ENCODE measurements at regions not wholly inside any gene's neighbourhood (a gene's known extent, or its start where the extent isn't known, plus 50 kb on each side); places are given as distances from the start of the nearest gene placed in this dataset.

DNA sequence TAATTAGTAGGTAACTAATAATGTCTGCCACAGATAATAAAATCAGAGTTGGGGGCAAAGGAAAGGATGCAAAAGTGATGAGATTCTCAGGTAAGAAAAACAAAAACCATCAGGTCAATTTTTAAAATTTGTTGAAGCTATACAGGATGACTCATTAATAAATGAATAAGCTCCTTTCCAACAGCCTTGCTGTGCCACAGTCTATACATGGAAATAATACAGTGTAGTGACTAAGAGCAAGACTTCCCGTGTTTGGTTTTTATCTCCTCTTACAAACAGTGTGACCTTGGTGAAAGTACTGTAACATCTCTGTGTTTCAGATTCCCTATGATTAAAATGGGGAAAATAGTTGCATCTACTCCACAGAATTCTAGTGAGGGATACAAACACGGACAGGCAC lies 331.6 kb downstream of the PYDC2 start:
- FAIRE-seq (no peak), DNase-seq (ENCODE audit: insufficient read length, low spot score) (no peak)
- TF ChIP-seq PAX5 (IDR thresholded peaks at IDR 0.05; ENCODE audit: insufficient read depth, low read length, severe bottlenecking) (no peak), POLR2AphosphoS5 (IDR thresholded peaks at IDR 0.05; ENCODE audit: low read depth, low read length) (no peak), POU2F2 (IDR thresholded peaks at IDR 0.05; ENCODE audit: low read depth, low read length) (no peak), POLR2A (IDR thresholded peaks at IDR 0.05; ENCODE audit: low read depth, low read length) (no peak), TAF1 (IDR thresholded peaks at IDR 0.05; ENCODE audit: low read depth, low read length) (no peak), SPI1 (IDR thresholded peaks at IDR 0.05; ENCODE audit: low read depth, low read length) (no peak)

DNA sequence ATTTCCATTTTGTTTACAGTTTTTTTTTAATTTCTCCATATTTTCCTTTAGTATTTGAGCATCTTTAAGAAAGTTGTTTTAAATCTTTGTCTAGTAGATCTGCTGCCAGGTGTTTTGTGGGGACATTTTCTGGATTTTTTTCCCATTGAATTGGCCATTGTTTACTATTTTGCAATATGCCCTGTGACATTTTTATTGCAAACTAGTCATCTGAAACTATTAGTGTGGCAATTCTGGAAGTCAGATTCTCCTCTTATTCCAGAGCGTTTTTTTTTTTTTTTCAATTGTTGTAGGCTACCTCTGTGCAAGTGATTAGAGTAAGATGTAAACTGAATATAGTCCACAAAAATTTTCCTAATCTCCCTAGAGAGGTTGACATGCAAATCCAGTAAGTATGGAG lies 334.2 kb downstream of the PYDC2 start:
- FAIRE-seq (no peak), DNase-seq (ENCODE audit: insufficient read length, low spot score) (no peak)
- TF ChIP-seq POU2F2 (IDR thresholded peaks at IDR 0.05; ENCODE audit: low read depth, low read length) (no peak), POLR2AphosphoS5 (IDR thresholded peaks at IDR 0.05; ENCODE audit: low read depth, low read length) (no peak), POLR2A (IDR thresholded peaks at IDR 0.05; ENCODE audit: low read depth, low read length) (no peak), SPI1 (IDR thresholded peaks at IDR 0.05; ENCODE audit: low read depth, low read length) (no peak), TAF1 (IDR thresholded peaks at IDR 0.05; ENCODE audit: low read depth, low read length) (no peak), PAX5 (IDR thresholded peaks at IDR 0.05; ENCODE audit: insufficient read depth, low read length, severe bottlenecking) (no peak)

DNA sequence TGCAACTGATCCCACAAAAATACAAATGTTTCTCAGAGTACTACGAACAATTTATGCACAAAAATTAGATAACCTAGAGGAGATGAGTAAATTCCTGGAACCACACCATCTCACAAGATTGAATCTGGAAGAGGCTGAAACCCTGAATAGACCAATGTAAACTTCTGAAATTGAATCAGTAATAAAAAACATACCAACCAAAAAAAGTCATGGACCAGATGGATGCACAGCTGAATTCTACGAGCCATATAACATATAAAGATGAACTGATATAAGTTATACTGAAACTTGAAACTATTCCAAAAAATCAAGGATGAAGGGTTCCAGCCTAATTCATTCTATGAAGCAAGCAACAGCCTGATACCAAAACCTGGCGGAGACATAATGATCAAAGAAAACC lies 336.3 kb downstream of the PYDC2 start:
- TF ChIP-seq POLR2AphosphoS5 (IDR thresholded peaks at IDR 0.05; ENCODE audit: low read depth, low read length) (no peak), PAX5 (IDR thresholded peaks at IDR 0.05; ENCODE audit: insufficient read depth, low read length, severe bottlenecking) (no peak), POU2F2 (IDR thresholded peaks at IDR 0.05; ENCODE audit: low read depth, low read length) (no peak), POLR2A (IDR thresholded peaks at IDR 0.05; ENCODE audit: low read depth, low read length) (no peak), TAF1 (IDR thresholded peaks at IDR 0.05; ENCODE audit: low read depth, low read length) (no peak), SPI1 (IDR thresholded peaks at IDR 0.05; ENCODE audit: low read depth, low read length) (no peak)
- DNase-seq (ENCODE audit: insufficient read length, low spot score) (no peak), FAIRE-seq (no peak)

DNA sequence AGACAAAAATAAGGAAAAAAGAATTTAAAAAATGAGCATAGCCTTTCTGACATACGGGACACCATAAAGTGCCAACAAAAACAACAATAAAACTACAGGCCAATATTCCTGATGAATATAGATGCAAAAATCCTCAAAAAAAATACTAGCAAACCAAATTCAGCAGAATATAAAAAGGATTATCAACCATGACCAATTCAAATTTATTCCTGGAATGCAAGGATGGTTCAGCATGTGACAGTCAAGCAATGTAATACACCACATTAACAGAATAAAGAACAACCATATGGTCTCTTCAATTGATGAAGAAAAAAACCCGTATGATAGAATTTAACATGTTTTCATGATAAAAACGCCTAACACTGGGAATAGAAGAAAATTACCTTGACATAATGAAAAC lies 341.7 kb downstream of the PYDC2 start:
- FAIRE-seq (no peak), DNase-seq (ENCODE audit: insufficient read length, low spot score) (no peak)
- TF ChIP-seq SPI1 (IDR thresholded peaks at IDR 0.05; ENCODE audit: low read depth, low read length) (no peak), TAF1 (IDR thresholded peaks at IDR 0.05; ENCODE audit: low read depth, low read length) (no peak), POLR2A (IDR thresholded peaks at IDR 0.05; ENCODE audit: low read depth, low read length) (no peak), POU2F2 (IDR thresholded peaks at IDR 0.05; ENCODE audit: low read depth, low read length) (no peak), POLR2AphosphoS5 (IDR thresholded peaks at IDR 0.05; ENCODE audit: low read depth, low read length) (no peak), PAX5 (IDR thresholded peaks at IDR 0.05; ENCODE audit: insufficient read depth, low read length, severe bottlenecking) (no peak)

DNA sequence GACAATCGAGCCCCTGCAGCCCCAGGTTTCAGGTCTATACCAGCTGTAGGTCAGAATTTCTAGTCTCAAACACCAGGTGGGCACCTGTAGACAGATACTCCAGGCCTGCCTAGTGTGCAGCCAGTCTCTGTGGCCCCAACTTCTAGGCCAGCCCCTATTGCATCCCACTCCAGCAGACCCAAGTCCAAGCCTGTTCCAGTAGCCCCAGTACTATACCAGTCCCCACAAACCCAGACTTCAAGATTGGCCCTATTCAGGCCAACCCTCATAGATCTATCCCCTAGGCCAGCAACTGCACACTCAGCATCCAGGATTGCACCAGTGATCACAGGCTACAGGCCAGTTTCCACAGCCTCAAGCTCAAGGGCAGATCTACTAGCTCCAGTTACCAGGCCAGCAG lies 344.0 kb downstream of the PYDC2 start:
- FAIRE-seq (no peak), DNase-seq (ENCODE audit: insufficient read length, low spot score) (no peak)
- TF ChIP-seq SPI1 (IDR thresholded peaks at IDR 0.05; ENCODE audit: low read depth, low read length): no peak
- no peak for TF ChIP-seq PAX5 (IDR thresholded peaks at IDR 0.05; ENCODE audit: insufficient read depth, low read length, severe bottlenecking)
- no peak for TF ChIP-seq TAF1 (IDR thresholded peaks at IDR 0.05; ENCODE audit: low read depth, low read length)

DNA sequence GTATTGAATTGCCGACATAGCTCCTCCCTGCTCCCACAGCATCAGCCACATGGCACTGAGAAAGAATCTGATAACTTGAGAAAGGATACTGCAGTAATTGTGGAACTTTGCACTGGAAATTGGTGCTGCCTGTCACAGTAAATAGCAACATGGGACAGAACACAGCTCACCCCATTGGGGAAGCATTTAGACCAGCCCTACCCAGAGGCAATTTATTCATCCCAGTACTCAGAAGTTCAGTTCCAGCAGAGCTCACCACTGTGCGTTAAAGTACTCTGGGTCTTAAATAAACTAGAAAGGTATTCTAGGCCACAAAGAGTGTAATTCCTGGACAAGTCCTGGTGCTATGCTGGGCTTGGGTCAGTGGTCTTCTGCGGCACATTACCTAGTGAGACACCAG lies 347.1 kb downstream of the PYDC2 start:
- DNase-seq (ENCODE audit: insufficient read length, low spot score) (no peak), FAIRE-seq (no peak)
- TF ChIP-seq POLR2AphosphoS5 (IDR thresholded peaks at IDR 0.05; ENCODE audit: low read depth, low read length) (no peak), TAF1 (IDR thresholded peaks at IDR 0.05; ENCODE audit: low read depth, low read length) (no peak), SPI1 (IDR thresholded peaks at IDR 0.05; ENCODE audit: low read depth, low read length) (no peak), POLR2A (IDR thresholded peaks at IDR 0.05; ENCODE audit: low read depth, low read length) (no peak)

DNA sequence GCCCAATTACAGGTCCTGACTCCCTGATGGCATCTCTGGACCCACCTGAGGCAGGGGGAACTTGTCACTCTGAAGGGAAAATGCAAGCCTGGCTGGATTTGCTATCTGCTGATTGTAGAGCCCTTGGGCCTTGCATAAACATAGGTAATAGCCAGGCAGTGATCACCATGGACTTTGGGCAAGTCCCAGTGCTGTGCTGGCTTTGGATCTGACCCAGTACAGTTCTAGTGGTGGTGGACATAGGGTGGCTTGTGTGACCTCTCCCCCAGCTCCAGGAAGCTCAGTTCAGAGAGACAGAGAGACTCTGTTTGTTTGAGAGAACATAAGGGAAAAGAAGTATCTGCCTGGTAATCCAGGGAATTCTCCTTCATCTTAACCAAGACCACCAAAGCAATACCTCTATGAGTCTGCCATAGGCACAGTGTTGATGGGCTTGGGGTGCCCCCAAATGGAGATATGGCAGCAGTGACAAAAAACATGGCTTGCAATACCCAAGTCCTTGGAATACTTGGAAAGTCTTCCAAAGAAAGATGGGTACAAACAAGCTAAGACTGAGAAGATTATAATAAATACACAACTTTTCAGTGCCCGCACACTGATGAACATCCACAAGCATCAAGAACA lies 348.5 kb downstream of the PYDC2 start:
- no peak for FAIRE-seq
- no peak for TF ChIP-seq SPI1 (IDR thresholded peaks at IDR 0.05; ENCODE audit: low read depth, low read length)
- DNase-seq (ENCODE audit: insufficient read length, low spot score): no peak

DNA sequence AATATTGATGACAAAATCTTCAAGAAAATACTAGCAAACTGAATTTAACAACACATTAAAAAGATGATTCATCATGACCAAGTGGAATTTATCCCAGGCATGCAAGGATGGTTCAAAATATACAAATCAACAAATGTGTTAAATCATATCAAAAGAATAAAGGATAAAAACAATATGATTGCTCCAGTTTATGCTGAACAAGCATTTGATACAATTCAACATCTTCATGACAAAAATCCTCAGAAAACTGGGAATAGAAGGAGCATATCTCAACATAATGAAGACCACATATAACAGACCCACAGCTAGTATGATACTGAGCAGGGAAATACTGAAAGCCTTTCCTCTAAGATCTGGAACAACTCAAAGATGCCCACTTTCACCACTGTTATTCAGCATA lies 352.3 kb downstream of the PYDC2 start:
- no peak for TF ChIP-seq POLR2AphosphoS5 (IDR thresholded peaks at IDR 0.05; ENCODE audit: low read depth, low read length)
- no peak for TF ChIP-seq SPI1 (IDR thresholded peaks at IDR 0.05; ENCODE audit: low read depth, low read length)
- TF ChIP-seq POLR2A (IDR thresholded peaks at IDR 0.05; ENCODE audit: low read depth, low read length): no peak
- TF ChIP-seq TAF1 (IDR thresholded peaks at IDR 0.05; ENCODE audit: low read depth, low read length): no peak
- no peak for TF ChIP-seq POU2F2 (IDR thresholded peaks at IDR 0.05; ENCODE audit: low read depth, low read length)
- no peak for TF ChIP-seq PAX5 (IDR thresholded peaks at IDR 0.05; ENCODE audit: insufficient read depth, low read length, severe bottlenecking)
- DNase-seq (ENCODE audit: insufficient read length, low spot score): no peak
- no peak for FAIRE-seq

DNA sequence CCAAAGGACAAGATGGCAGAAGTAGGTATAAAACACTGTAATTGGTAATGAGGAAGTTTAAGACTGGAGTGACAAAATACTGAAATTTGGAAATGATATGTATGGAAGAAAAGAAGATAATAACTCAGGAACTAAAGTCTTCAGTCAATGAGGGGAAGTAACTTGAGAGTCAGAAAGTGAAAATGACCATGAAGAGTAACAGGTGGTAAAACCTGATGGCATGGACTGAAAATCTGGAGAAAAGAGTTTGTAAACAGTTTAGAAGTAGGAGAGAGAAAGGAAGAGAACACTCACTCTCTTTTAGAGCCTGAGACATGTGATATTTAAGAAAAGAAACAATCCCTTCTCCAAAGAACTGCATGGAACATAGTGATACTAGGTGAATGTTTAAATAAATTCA lies 387.9 kb downstream of the PYDC2 start:
- TF ChIP-seq SPI1 (IDR thresholded peaks at IDR 0.05; ENCODE audit: low read depth, low read length) (no peak), PAX5 (IDR thresholded peaks at IDR 0.05; ENCODE audit: insufficient read depth, low read length, severe bottlenecking) (no peak), TAF1 (IDR thresholded peaks at IDR 0.05; ENCODE audit: low read depth, low read length) (no peak), POLR2A (IDR thresholded peaks at IDR 0.05; ENCODE audit: low read depth, low read length) (no peak), POU2F2 (IDR thresholded peaks at IDR 0.05; ENCODE audit: low read depth, low read length) (no peak), POLR2AphosphoS5 (IDR thresholded peaks at IDR 0.05; ENCODE audit: low read depth, low read length) (no peak)

DNA sequence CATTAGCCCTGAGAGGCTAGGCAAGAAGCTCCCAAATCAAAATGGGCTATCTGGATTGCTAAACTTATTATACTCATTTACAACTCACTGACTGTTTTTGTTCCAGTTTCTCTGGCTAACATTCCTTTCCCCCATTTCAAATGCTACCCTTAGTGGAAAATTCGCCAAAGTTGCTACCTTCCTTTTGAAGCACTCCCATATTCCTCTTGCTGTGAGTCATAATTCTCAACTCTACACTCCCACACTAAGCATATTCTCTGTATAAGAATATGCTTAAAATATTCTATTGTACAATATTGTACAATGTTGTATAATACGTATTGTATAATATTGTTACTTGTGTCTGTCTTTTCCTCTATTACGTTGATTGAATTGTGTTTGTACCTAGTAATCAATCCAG lies 398.6 kb downstream of the PYDC2 start:
- FAIRE-seq (no peak), DNase-seq (ENCODE audit: insufficient read length, low spot score) (no peak)
- TF ChIP-seq POU2F2 (IDR thresholded peaks at IDR 0.05; ENCODE audit: low read depth, low read length): no peak
- TF ChIP-seq POLR2A (IDR thresholded peaks at IDR 0.05; ENCODE audit: low read depth, low read length): no peak
- no peak for TF ChIP-seq POLR2AphosphoS5 (IDR thresholded peaks at IDR 0.05; ENCODE audit: low read depth, low read length)
- TF ChIP-seq SPI1 (IDR thresholded peaks at IDR 0.05; ENCODE audit: low read depth, low read length): no peak
- no peak for TF ChIP-seq PAX5 (IDR thresholded peaks at IDR 0.05; ENCODE audit: insufficient read depth, low read length, severe bottlenecking)
- no peak for TF ChIP-seq TAF1 (IDR thresholded peaks at IDR 0.05; ENCODE audit: low read depth, low read length)

More for the DNA sequence above, 387.9 kb downstream of the PYDC2 start:
- no peak for FAIRE-seq
- no peak for DNase-seq (ENCODE audit: insufficient read length, low spot score)

All from GM12891 (cell line).